GM23338 (cell line): ENCODE measurements at regions not wholly inside any gene's neighbourhood (a gene's known extent, or its start where the extent isn't known, plus 50 kb on each side); places are given as distances from the start of the nearest gene placed in this dataset.

Experiments used
- CREB1 ChIP-seq: fragments of 250-450 bp; sonication (Bioruptor Pico); IDR thresholded peaks from 2 replicates; pipeline ENCODE4 v1.5.0; 2020; ENCODE audit warnings: low read depth, mild to moderate bottlenecking, moderate library complexity
- EZH2 ChIP-seq: fragments of 200-600 bp; sonication (generic); IDR thresholded peaks from one replicate; pipeline ENCODE4 v1.8.0; 2017; ENCODE audit warnings: antibody characterized with exemption, mild to moderate bottlenecking, low read depth; ENCODE audit not compliant: unreplicated experiment
- EZH2phosphoT487 ChIP-seq: fragments of 200-600 bp; sonication (generic); IDR thresholded peaks from one replicate; pipeline ENCODE4 v1.8.1; 2018; ENCODE audit warnings: antibody characterized with exemption; ENCODE audit not compliant: unreplicated experiment
- POLR2AphosphoS5 ChIP-seq: IDR thresholded peaks from 2 replicates; pipeline ENCODE4 v1.6.1; 2016; ENCODE audit warnings: antibody characterized with exemption, low read depth
- TF ChIP-seq, protein P1 (sequence below), 2 experiments: fragments of 200-600 bp in 1 of 2; sonication (generic) in 1 of 2; conservative IDR thresholded peaks; 2 replicates each; pipeline versions ENCODE4 v1.5.1 to v1.6.1; 2016 to 2017; ENCODE audit warnings: antibody characterized with exemption in 2 of 2, low read depth in 2 of 2, mild to moderate bottlenecking in 2 of 2, moderate library complexity in 1 of 2
- TF ChIP-seq, protein P2 (sequence below): IDR thresholded peaks from one replicate; pipeline ENCODE4 v1.6.1; 2018; ENCODE audit warnings: antibody characterized with exemption; ENCODE audit not compliant: unreplicated experiment

GRCh38 chr4:38466401-38466800, 197.6 kb upstream of the KLF3 start:
- TF ChIP-seq, protein P1, sequence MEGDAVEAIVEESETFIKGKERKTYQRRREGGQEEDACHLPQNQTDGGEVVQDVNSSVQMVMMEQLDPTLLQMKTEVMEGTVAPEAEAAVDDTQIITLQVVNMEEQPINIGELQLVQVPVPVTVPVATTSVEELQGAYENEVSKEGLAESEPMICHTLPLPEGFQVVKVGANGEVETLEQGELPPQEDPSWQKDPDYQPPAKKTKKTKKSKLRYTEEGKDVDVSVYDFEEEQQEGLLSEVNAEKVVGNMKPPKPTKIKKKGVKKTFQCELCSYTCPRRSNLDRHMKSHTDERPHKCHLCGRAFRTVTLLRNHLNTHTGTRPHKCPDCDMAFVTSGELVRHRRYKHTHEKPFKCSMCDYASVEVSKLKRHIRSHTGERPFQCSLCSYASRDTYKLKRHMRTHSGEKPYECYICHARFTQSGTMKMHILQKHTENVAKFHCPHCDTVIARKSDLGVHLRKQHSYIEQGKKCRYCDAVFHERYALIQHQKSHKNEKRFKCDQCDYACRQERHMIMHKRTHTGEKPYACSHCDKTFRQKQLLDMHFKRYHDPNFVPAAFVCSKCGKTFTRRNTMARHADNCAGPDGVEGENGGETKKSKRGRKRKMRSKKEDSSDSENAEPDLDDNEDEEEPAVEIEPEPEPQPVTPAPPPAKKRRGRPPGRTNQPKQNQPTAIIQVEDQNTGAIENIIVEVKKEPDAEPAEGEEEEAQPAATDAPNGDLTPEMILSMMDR (conservative IDR thresholded peaks at IDR 0.05; ENCODE audit: low read depth in 2 of 2), result no peak
- no peak for TF ChIP-seq POLR2AphosphoS5
- TF ChIP-seq EZH2phosphoT487, result no peak
- TF ChIP-seq CREB1 (CRISPR knock-in tag), result no peak
- no peak for TF ChIP-seq EZH2
- TF ChIP-seq, protein P2, sequence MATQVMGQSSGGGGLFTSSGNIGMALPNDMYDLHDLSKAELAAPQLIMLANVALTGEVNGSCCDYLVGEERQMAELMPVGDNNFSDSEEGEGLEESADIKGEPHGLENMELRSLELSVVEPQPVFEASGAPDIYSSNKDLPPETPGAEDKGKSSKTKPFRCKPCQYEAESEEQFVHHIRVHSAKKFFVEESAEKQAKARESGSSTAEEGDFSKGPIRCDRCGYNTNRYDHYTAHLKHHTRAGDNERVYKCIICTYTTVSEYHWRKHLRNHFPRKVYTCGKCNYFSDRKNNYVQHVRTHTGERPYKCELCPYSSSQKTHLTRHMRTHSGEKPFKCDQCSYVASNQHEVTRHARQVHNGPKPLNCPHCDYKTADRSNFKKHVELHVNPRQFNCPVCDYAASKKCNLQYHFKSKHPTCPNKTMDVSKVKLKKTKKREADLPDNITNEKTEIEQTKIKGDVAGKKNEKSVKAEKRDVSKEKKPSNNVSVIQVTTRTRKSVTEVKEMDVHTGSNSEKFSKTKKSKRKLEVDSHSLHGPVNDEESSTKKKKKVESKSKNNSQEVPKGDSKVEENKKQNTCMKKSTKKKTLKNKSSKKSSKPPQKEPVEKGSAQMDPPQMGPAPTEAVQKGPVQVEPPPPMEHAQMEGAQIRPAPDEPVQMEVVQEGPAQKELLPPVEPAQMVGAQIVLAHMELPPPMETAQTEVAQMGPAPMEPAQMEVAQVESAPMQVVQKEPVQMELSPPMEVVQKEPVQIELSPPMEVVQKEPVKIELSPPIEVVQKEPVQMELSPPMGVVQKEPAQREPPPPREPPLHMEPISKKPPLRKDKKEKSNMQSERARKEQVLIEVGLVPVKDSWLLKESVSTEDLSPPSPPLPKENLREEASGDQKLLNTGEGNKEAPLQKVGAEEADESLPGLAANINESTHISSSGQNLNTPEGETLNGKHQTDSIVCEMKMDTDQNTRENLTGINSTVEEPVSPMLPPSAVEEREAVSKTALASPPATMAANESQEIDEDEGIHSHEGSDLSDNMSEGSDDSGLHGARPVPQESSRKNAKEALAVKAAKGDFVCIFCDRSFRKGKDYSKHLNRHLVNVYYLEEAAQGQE, result no peak
